Activated naive CD4-positive, alpha-beta T cell treated with anti-CD3 and anti-CD28 coated beads for 36 hours (primary cell): ENCODE measurements at regions not wholly inside any gene's neighbourhood (a gene's known extent, or its start where the extent isn't known, plus 50 kb on each side); places are given as distances from the start of the nearest gene placed in this dataset.
"Not testable (repeated sequence)": the region's sequence is repeated elsewhere in the genome, so short reads cannot be mapped to it uniquely, and the experiment has no call there.

Experiments used
- CTCF ChIA-PET: fragments of 350-600 bp; sonication (Branson Sonifier 250); formaldehyde crosslinking; loops from one replicate; lab custom pipeline; 2021; ENCODE audit warnings: antibody characterized with exemption; lab: Charles Lee
- DNase-seq: peaks from one replicate; pipeline ENCODE4 v3.0.0-alpha.2; 2020
- H3K27ac Mint-ChIP-seq: one replicate; pipeline ENCODE4 v1.8.0; 2021; ENCODE audit warnings: mild to moderate bottlenecking, mixed read lengths
- H3K27me3 Mint-ChIP-seq: one replicate; pipeline ENCODE4 v1.8.0; 2021; ENCODE audit warnings: low read depth, mixed read lengths
- H3K36me3 Mint-ChIP-seq: one replicate; pipeline ENCODE4 v1.8.0; 2021; ENCODE audit warnings: low read depth, mixed read lengths
- H3K4me1 Mint-ChIP-seq: one replicate; pipeline ENCODE4 v1.8.0; 2021; ENCODE audit warnings: low read depth, mixed read lengths
- H3K4me3 Mint-ChIP-seq: one replicate; pipeline ENCODE4 v1.8.0; 2021; ENCODE audit warnings: mild to moderate bottlenecking, moderate library complexity, mixed read lengths
- H3K9me3 Mint-ChIP-seq: one replicate; pipeline ENCODE4 v1.8.0; 2021; ENCODE audit warnings: mixed read lengths
- intact Hi-C: fragments of 100-400 bp; cut with micrococcal nuclease; formaldehyde crosslinking; loops from one replicate; pipeline ENCODE4 v1.15.1; 2023

DNA sequence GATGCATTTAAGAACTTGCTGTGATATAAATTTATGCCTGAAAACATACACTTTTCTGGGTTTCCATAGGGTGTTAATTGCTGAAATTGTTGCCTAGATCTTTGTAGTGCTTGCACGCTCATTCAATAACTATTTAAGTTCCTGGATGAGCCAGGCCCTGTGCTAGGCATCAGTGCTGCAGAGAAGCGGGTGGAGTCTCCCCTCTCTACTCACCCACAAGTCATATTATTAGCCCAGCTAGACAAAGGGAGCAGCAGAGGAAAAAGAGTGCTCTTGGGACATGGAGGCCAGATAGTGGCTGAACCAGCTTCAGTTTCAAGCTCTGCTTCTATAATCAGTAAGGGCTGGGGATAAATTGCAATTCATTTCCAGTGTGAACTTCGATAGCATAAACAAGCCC is 329.1 kb downstream of the TFAP2B start:
- Mint-ChIP-seq H3K4me3 (no peak overlapping the region), H3K4me1 (no peaks in the 10 kb centered on the region), H3K9me3 (peaks cover 8% of the 10 kb centered on the region), H3K27ac (no peak overlapping the region), H3K36me3 (no peaks in the 10 kb centered on the region), H3K27me3 (no peaks in the 10 kb centered on the region)
- no peak for DNase-seq
- CTCF ChIA-PET: no interaction called here
- intact Hi-C loops: no loop called here

DNA sequence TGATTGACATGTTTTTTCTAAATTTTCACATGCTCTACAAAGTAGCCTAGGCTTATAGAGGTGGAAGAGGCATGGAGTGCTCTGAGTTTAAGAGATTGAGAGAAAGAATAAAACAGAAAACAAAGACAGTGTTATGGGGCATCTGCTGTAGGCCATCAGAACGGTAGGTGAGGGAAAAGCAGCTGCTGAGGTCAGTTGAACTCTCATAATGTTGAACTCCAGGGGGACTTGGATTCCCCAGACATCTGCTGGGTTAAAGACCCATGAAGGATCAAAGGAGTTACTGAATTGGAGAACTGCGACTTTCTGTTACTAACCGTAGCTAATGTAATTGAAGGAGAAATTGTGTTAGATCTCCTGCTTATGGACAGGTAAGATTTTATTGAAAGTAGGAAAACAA is 333.9 kb downstream of the TFAP2B start:
- DNase-seq: no peak
- CTCF ChIA-PET: no interaction called here
- Mint-ChIP-seq H3K4me3 (no peak overlapping the region), H3K27ac (no peak overlapping the region), H3K9me3 (peaks cover 5% of the 10 kb centered on the region), H3K27me3 (no peaks in the 10 kb centered on the region), H3K36me3 (no peaks in the 10 kb centered on the region), H3K4me1 (no peaks in the 10 kb centered on the region)
- intact Hi-C loops: no loop called here

DNA sequence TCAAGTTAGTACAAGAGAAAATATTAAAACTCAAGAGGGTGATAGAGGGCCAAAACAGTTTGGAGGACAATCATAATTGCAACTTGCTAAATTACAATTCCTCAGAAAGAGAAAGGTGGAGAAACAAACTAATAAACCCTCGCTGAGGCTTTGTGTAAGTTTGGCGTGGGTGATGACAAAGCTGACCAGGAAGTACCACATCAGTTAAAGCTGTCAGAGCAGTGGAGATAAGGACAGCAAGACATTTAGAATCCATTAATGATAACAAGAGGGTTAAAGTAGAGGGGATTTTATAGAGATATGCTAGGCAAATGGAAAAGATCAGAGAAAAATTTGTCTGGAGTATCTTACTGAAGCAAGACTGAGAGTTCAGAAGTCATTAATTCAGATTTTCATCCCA is 334.4 kb downstream of the TFAP2B start:
- no peaks in the 10 kb centered on the region for H3K36me3 Mint-ChIP-seq
- no peaks in the 10 kb centered on the region for H3K27me3 Mint-ChIP-seq
- DNase-seq: no peak
- no peaks in the 10 kb centered on the region for H3K4me1 Mint-ChIP-seq
- intact Hi-C loops: no loop called here
- H3K4me3 Mint-ChIP-seq: no peak overlapping the region
- peaks cover 5% of the 10 kb centered on the region for H3K9me3 Mint-ChIP-seq
- CTCF ChIA-PET: no interaction called here
- no peak overlapping the region for H3K27ac Mint-ChIP-seq

GRCh38 chr6:51154925-51155324 is 336.3 kb downstream of the TFAP2B start:
- H3K36me3 Mint-ChIP-seq, intact Hi-C loops, H3K27ac Mint-ChIP-seq, CTCF ChIA-PET, H3K9me3 Mint-ChIP-seq, H3K4me1 Mint-ChIP-seq, H3K4me3 Mint-ChIP-seq, DNase-seq, H3K27me3 Mint-ChIP-seq: not testable (repeated sequence)

GRCh38 chr6:51159260-51159659 is 340.6 kb downstream of the TFAP2B start:
- H3K36me3 Mint-ChIP-seq, intact Hi-C loops, H3K9me3 Mint-ChIP-seq: not testable (repeated sequence)

GRCh38 chr6:51161752-51162151 is 343.1 kb downstream of the TFAP2B start:
- CTCF ChIA-PET: no interaction called here
- no peaks in the 10 kb centered on the region for H3K27me3 Mint-ChIP-seq
- DNase-seq: no peak
- intact Hi-C loops: no loop called here
- H3K4me3 Mint-ChIP-seq: no peak overlapping the region
- no peak overlapping the region for H3K27ac Mint-ChIP-seq
- H3K36me3 Mint-ChIP-seq: no peaks in the 10 kb centered on the region
- H3K9me3 Mint-ChIP-seq: peaks cover 5% of the 10 kb centered on the region
- H3K4me1 Mint-ChIP-seq: no peaks in the 10 kb centered on the region

More at GRCh38 chr6:51159260-51159659, 340.6 kb downstream of the TFAP2B start:
- H3K27ac Mint-ChIP-seq, H3K27me3 Mint-ChIP-seq, DNase-seq, CTCF ChIA-PET, H3K4me3 Mint-ChIP-seq, H3K4me1 Mint-ChIP-seq: not testable (repeated sequence)

- H3K9me3 Mint-ChIP-seq: peaks cover 8% of the 10 kb centered on the region
- H3K4me1 Mint-ChIP-seq: no peaks in the 10 kb centered on the region
- no peak overlapping the region for H3K27ac Mint-ChIP-seq
- H3K4me3 Mint-ChIP-seq: no peak overlapping the region
- H3K36me3 Mint-ChIP-seq: no peaks in the 10 kb centered on the region
- CTCF ChIA-PET: no interaction called here
- no peak for DNase-seq
- intact Hi-C loops: no loop called here
- no peaks in the 10 kb centered on the region for H3K27me3 Mint-ChIP-seq
These were observed 345.3 kb downstream of the TFAP2B start for GRCh38 chr6:51163843-51164529.

- Mint-ChIP-seq H3K4me1 (no peaks in the 10 kb centered on the region), H3K4me3 (no peak overlapping the region), H3K36me3 (no peaks in the 10 kb centered on the region), H3K27me3 (no peaks in the 10 kb centered on the region), H3K27ac (no peak overlapping the region), H3K9me3 (peaks cover 18% of the 10 kb centered on the region)
- DNase-seq: no peak
- CTCF ChIA-PET: no interaction called here
- intact Hi-C loops: no loop called here
These were observed 348.2 kb downstream of the TFAP2B start for GRCh38 chr6:51166914-51167313.

DNA sequence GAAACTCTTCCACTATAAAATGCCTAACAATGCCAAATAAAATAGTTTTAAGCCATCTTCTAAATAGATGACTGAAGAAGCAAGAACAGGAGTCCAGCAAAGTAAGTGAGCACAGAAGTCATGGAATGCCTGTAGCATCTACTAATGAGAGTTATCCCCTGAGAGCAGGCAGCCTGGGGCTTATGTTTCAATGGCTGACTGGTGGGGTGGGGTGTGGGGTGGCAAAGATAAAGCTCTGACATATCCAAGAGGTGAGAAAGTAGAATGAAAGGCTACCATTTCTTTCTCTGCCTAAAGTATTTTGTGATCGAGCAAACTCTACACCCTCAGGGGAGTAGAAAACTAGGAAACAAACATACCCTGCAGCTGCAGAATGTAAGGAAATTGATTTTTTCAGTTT is 348.8 kb downstream of the TFAP2B start:
- no peak overlapping the region for H3K27ac Mint-ChIP-seq
- no peak for DNase-seq
- CTCF ChIA-PET: no interaction called here

DNA sequence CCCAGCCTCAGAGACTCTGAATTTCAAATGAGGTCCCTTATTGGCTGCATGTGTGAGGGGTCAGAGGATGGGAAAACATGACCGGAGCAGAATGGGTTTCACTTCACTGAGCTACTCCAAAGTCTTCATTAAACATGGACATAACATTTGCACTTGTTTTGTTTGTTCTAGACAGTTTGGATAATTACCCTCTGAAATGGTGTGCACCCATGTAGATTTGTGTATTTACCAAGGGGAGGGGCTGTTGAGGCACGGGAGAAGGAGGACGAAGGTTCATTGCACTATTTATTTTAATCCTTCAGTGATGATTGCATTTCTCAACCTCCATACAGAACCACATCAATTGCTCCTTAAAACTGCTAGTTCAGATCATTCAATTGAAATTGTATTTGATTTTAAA is 364.2 kb downstream of the TFAP2B start:
- DNase-seq: no peak
- Mint-ChIP-seq H3K27ac (no peak overlapping the region), H3K27me3 (no peaks in the 10 kb centered on the region), H3K4me1 (no peaks in the 10 kb centered on the region), H3K36me3 (no peaks in the 10 kb centered on the region), H3K4me3 (no peak overlapping the region), H3K9me3 (peaks cover 5% of the 10 kb centered on the region)
- CTCF ChIA-PET: no interaction called here
- intact Hi-C loops: no loop called here

More for the DNA sequence above, 348.8 kb downstream of the TFAP2B start:
- intact Hi-C loops: no loop called here
- no peaks in the 10 kb centered on the region for H3K27me3 Mint-ChIP-seq
- no peaks in the 10 kb centered on the region for H3K36me3 Mint-ChIP-seq
- H3K4me3 Mint-ChIP-seq: no peak overlapping the region
- H3K4me1 Mint-ChIP-seq: no peaks in the 10 kb centered on the region
- peaks cover 21% of the 10 kb centered on the region for H3K9me3 Mint-ChIP-seq

GRCh38 chr6:51184046-51184445 is 365.4 kb downstream of the TFAP2B start:
- H3K9me3 Mint-ChIP-seq: peaks cover 6% of the 10 kb centered on the region
- H3K27ac Mint-ChIP-seq: no peak overlapping the region
- CTCF ChIA-PET: interaction anchor here (0.7 kb wide), 1 partner anchor 63 kb away, joined by 3 read pairs; no protein-coding TSS in a partner anchor
- DNase-seq: no peak
- no peak overlapping the region for H3K4me3 Mint-ChIP-seq
- no peaks in the 10 kb centered on the region for H3K4me1 Mint-ChIP-seq
- H3K36me3 Mint-ChIP-seq: no peaks in the 10 kb centered on the region
- intact Hi-C loops: no loop called here
- H3K27me3 Mint-ChIP-seq: no peaks in the 10 kb centered on the region

GRCh38 chr6:51193163-51193562 is 374.5 kb downstream of the TFAP2B start:
- H3K36me3 Mint-ChIP-seq, intact Hi-C loops, H3K9me3 Mint-ChIP-seq, H3K27me3 Mint-ChIP-seq, H3K4me1 Mint-ChIP-seq, H3K4me3 Mint-ChIP-seq, CTCF ChIA-PET, H3K27ac Mint-ChIP-seq, DNase-seq: not testable (repeated sequence)

GRCh38 chr6:51199105-51199552 is 380.5 kb downstream of the TFAP2B start:
- H3K36me3 Mint-ChIP-seq: no peaks in the 10 kb centered on the region

More at GRCh38 chr6:51199105-51199552, 380.5 kb downstream of the TFAP2B start:
- Mint-ChIP-seq H3K4me3 (no peak overlapping the region), H3K27me3 (no peaks in the 10 kb centered on the region), H3K4me1 (no peaks in the 10 kb centered on the region), H3K27ac (no peak overlapping the region), H3K9me3 (no peaks in the 10 kb centered on the region)
- DNase-seq: no peak
- intact Hi-C loops: no loop called here
- CTCF ChIA-PET: no interaction called here
